ENCODE measurements at regions not wholly inside any gene's neighbourhood (a gene's known extent, or its start where the extent isn't known, plus 50 kb on each side); places are given as distances from the start of the nearest gene placed in this dataset.

GRCh38 chr10:105644559-105644958, 1003.5 kb downstream of the SORCS3 start:
- Histone ChIP-seq H4K20me1 (replicated peaks; ENCODE audit: control insufficient read depth, extremely low read depth, insufficient read depth, low read length) (no peaks in the 10 kb centered on the region), H2AFZ (ENCODE audit: low read depth, low read length) (no peak overlapping the region), H3K4me1 (ENCODE audit: control insufficient read depth, extremely low read depth, insufficient read depth, low read length) (no peaks in the 10 kb centered on the region), H3K9ac (replicated peaks; ENCODE audit: extremely low read depth, insufficient read depth, low read length) (no peak overlapping the region), H3K9me1 (replicated peaks; ENCODE audit: control insufficient read depth, extremely low read depth, insufficient read depth, low read length) (no peaks in the 10 kb centered on the region), H3K79me2 (ENCODE audit: control insufficient read depth, insufficient read depth, low read length) (no peaks in the 10 kb centered on the region), H3K4me2 (ENCODE audit: insufficient read depth, low read length) (no peak overlapping the region), H3K36me3 (ENCODE audit: control insufficient read depth in 2 of 2, extremely low read depth in 1 of 2, insufficient read depth in 2 of 2, low read length in 2 of 2) (no peaks in the 10 kb centered on the region), H3K27me3 (ENCODE audit: control insufficient read depth in 2 of 2, insufficient read depth in 2 of 2, low read length in 2 of 2) (no peaks in the 10 kb centered on the region), H3K9me3 (replicated peaks; ENCODE audit: control insufficient read depth, insufficient read depth, low read length) (peaks cover 2% of the 10 kb centered on the region), H3K4me3 (replicated peaks in 1 of 3; ENCODE audit: insufficient read depth in 1 of 3, low read depth in 1 of 3, low read length in 3 of 3) (no peak overlapping the region), H3K27ac (ENCODE audit: insufficient read depth, low read depth, low read length) (no peak overlapping the region)
- CTCF ChIA-PET, result no interaction called here
- FAIRE-seq (no peak), DNase-seq (ENCODE audit: low read depth, low spot score) (no peak)
- dilution Hi-C loops (cut with MboI; ENCODE audit: extremely low pct_ligation_motif_present, low sequenced_read_pairs) (no loop called here), intact Hi-C loops (cut with micrococcal nuclease) (no loop called here)
- BruUV-seq (replicated peaks), result no TSS peak
- POLR2A ChIA-PET, result no interaction called here
- TF ChIP-seq EZH2 (IDR thresholded peaks at IDR 0.05; ENCODE audit: borderline replicate concordance, low read depth, low read length, severe bottlenecking) (no peak), MYC (IDR thresholded peaks at IDR 0.05; ENCODE audit: low read depth, low read length) (no peak), POLR2AphosphoS5 (IDR thresholded peaks at IDR 0.05; ENCODE audit: insufficient read depth, low read depth, low read length) (no peak), FOS (IDR thresholded peaks at IDR 0.05; ENCODE audit: borderline replicate concordance, insufficient read depth, low read length) (no peak), GATA2 (IDR thresholded peaks at IDR 0.05; ENCODE audit: insufficient read depth, insufficient read length, low read depth, low read length) (no peak), JUN (IDR thresholded peaks at IDR 0.05; ENCODE audit: borderline replicate concordance, insufficient read depth, insufficient read length, low read depth) (no peak), POLR2A (IDR thresholded peaks at IDR 0.05; ENCODE audit: low read depth, low read length) (no peak)
- TF ChIP-seq, protein P1, sequence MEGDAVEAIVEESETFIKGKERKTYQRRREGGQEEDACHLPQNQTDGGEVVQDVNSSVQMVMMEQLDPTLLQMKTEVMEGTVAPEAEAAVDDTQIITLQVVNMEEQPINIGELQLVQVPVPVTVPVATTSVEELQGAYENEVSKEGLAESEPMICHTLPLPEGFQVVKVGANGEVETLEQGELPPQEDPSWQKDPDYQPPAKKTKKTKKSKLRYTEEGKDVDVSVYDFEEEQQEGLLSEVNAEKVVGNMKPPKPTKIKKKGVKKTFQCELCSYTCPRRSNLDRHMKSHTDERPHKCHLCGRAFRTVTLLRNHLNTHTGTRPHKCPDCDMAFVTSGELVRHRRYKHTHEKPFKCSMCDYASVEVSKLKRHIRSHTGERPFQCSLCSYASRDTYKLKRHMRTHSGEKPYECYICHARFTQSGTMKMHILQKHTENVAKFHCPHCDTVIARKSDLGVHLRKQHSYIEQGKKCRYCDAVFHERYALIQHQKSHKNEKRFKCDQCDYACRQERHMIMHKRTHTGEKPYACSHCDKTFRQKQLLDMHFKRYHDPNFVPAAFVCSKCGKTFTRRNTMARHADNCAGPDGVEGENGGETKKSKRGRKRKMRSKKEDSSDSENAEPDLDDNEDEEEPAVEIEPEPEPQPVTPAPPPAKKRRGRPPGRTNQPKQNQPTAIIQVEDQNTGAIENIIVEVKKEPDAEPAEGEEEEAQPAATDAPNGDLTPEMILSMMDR (IDR thresholded peaks at IDR 0.05; ENCODE audit: extremely low read depth in 1 of 2, insufficient read depth in 1 of 2, low read depth in 1 of 2, low read length in 2 of 2), result no peak
- TF ChIP-seq, protein P2, sequence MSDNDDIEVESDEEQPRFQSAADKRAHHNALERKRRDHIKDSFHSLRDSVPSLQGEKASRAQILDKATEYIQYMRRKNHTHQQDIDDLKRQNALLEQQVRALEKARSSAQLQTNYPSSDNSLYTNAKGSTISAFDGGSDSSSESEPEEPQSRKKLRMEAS (IDR thresholded peaks at IDR 0.05; ENCODE audit: insufficient read depth, insufficient read length), result no peak

All from endothelial cell of umbilical vein (primary cell).